GM18505 (cell line): ENCODE measurements at regions not wholly inside any gene's neighbourhood (a gene's known extent, or its start where the extent isn't known, plus 50 kb on each side); places are given as distances from the start of the nearest gene placed in this dataset.

Experiments
- ATAC-seq: cut with Tn5 transposase; IDR thresholded peaks from one replicate; pipeline ENCODE4 v1.9.1; 2021; ENCODE audit not compliant: unreplicated experiment
- POLR2A ChIP-seq: IDR thresholded peaks from 4 replicates; pipeline ENCODE4 v1.6.1; 2011; ENCODE audit warnings: borderline replicate concordance; ENCODE audit not compliant: insufficient read depth, insufficient read length; ENCODE audit errors: extremely low read depth

DNA sequence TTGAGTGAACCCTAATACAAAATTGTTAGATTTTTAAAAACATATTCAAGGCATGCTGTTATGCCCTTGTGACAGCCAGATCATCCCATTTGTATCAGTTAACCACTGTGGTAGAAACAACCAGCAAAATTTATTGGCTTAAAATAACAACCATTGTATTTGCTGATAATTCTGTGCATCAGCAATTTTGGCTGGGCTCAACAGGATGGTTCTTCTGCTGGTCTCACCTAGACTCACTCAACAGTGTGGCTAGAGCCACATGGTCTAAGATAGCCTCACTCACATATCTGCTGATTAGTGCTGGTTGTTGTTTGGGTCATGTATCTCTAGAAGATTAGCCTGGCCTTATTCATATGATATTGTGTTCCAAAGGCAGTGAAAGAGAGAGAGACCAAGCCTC, 160.1 kb upstream of the GATA6 start:
- no peak for ATAC-seq
- no peak for TF ChIP-seq POLR2A

DNA sequence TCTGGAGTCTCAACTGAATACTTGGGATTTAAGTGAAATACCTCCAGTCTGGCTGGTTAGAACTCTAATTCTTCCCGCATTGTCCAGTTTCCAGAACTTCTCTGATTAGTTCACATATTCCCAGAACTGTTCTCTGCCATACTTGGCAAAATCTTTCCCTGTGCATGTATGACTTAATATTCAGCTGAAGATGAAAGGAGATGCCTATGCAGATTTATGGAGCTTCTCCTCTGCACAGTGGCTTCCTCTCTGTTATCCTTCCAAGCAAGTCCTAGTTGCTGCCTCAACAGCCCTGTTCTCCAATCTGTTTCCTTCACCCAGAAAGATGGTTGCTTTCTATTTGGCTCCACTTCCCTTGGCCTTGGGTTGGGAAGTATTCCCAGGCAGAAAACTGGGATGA, 155.4 kb upstream of the GATA6 start:
- no peak for TF ChIP-seq POLR2A
- ATAC-seq = no peak

DNA sequence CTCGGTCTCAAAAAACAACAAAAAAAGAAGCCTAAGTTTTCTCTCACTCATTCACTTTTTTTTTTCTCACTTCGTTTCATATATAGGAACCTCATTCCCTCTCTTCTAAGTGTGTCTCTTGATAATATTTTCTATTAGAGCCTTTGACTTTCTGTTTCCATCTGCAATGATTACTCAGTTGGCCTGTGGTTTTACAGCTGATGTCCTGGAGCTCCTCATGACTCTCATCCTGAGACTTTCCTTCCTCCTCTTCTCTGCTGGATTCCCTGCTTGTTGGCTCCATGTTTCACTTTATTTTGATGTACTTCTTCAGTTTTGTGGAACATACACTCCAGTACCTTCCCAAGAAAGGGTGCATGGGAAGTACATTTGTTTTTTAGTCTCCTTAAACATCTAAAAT, 154.2 kb upstream of the GATA6 start:
- no peak for ATAC-seq
- no peak for TF ChIP-seq POLR2A

DNA sequence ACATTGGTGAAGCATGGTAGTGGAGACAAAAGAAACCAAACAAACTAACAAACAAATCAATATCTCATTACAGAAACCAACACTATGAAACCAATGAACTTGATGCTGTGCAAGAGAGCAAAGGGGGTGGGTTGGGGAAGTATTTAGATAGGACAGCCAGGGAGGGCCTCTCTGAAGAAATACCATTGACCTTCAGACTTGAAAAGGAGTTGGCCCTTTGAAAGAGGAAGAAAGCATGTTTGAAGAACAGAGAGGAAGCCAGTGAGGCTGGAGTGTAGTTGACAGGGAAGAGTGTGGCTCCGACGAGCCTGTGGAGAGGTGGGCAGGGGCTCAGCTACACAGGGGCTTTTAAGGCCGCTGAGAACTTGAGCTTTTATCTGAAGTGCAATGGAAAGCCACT, 151.0 kb upstream of the GATA6 start:
- TF ChIP-seq POLR2A = no peak
- ATAC-seq = no peak

DNA sequence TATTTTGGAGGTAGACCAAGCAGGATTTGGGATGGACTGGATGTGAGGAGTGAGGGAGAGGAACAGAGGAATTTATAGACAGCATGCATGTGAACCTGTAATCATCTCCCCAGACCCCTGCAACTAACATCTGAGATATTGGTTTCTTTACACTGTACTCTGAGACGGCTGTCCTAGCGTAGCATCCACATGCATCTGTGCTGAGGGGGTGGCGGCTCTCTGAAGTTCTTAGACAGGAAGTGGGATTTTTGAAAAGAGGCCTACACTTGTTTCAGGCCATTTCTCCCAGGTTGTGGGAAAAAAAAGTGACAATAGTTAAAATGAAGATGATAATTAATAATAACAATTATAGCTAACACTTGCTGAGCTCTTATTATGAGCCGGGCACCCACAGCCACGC, 150.2 kb upstream of the GATA6 start:
- no peak for ATAC-seq
- TF ChIP-seq POLR2A = no peak

- no peak for TF ChIP-seq POLR2A
- no peak for ATAC-seq
Measured at GRCh38 chr18:22020127-22020866, 149.1 kb upstream of the GATA6 start.

- no peak for ATAC-seq
- no peak for TF ChIP-seq POLR2A
Measured at GRCh38 chr18:22020867-22021370, 148.5 kb upstream of the GATA6 start.

GRCh38 chr18:22021701-22022100, 147.7 kb upstream of the GATA6 start:
- no peak for ATAC-seq

GRCh38 chr18:22024924-22025323, 144.5 kb upstream of the GATA6 start:
- ATAC-seq = no peak
- no peak for TF ChIP-seq POLR2A

More at GRCh38 chr18:22021701-22022100, 147.7 kb upstream of the GATA6 start:
- no peak for TF ChIP-seq POLR2A

GRCh38 chr18:22026362-22026761, 143.0 kb upstream of the GATA6 start:
- no peak for TF ChIP-seq POLR2A
- no peak for ATAC-seq

DNA sequence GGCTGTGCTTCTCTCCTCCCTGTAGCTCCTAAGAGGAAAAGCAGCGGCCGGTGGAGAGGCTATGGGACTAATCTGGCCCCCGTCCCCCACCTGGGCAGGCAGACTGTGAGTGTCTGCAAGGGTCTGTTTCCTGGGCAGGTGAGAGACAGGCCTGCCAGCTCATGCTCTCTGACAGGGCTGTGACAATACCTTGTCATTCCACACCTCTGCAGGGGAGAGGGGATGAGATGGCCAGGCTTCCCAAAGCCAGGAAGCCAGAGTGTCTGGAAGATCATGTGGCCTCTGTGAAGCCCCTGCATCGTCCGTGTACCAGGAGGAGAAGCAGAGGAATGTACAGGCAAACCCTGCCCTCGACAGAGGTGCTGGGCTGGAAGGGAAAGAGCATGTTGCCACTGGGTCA, 142.5 kb upstream of the GATA6 start:
- no peak for TF ChIP-seq POLR2A

DNA sequence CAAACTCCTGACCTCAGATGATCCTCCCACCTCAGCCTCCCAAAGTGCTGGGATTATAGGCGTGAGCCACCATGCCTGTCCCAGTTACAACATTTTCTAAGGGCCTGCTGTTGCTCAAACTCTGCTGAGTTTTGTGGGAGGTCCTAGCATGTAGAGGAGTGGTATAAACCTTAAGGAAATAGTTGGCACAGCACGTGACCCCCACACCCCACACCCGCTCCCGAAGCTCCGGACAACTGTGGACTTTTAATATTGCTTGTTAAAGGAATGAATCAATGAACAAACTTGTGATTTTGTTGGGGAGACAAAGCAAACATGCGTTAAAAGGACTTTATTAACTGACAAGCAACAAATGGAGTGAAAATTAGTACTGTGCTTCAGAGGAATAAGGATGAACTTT, 137.8 kb upstream of the GATA6 start:
- no peak for ATAC-seq

More for the DNA sequence above, 142.5 kb upstream of the GATA6 start:
- no peak for ATAC-seq

GRCh38 chr18:22032392-22032961, 136.9 kb upstream of the GATA6 start:
- no peak for ATAC-seq
- no peak for TF ChIP-seq POLR2A

More for the DNA sequence above, 137.8 kb upstream of the GATA6 start:
- no peak for TF ChIP-seq POLR2A

DNA sequence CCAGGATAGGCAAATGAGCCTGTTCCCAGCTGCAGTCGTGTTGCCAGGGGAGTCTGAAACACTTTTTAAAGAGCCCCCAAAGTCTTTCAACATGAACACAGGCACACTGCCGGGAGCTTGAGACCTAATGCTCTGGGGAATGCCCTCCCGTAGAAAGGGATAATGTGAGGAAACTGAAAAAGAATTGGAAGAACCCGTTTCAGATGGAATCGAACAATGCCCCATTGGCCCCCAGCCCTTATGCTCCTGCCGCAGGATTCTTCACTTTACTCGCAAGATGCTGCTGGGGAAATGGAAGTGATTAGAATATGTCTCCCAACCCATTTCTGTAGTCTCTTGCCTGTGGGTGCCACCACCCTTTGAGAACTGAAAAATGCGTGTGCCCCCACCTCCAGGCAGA, 136.3 kb upstream of the GATA6 start:
- no peak for TF ChIP-seq POLR2A
- ATAC-seq = no peak
